ENCODE measurements at regions not wholly inside any gene's neighbourhood (a gene's known extent, or its start where the extent isn't known, plus 50 kb on each side); places are given as distances from the start of the nearest gene placed in this dataset.
"Not testable (repeated sequence)": the region's sequence is repeated elsewhere in the genome, so short reads cannot be mapped to it uniquely, and the experiment has no call there.

- DNase-seq (ENCODE audit: low read depth, low spot score) = no peak
- no peak for TF ChIP-seq CTCF (IDR thresholded peaks at IDR 0.05; ENCODE audit: insufficient read depth, low read length, missing control alignments)
- POLR2A ChIA-PET = no interaction called here
- CTCF ChIA-PET = interaction anchor here (1.0 to 2.1 kb wide), 5 partner anchors 28 to 154 kb away, joined by 3 to 13 read pairs (median 5); no protein-coding TSS in a partner anchor
- H3K4me3 ChIP-seq (ENCODE audit: low read depth, low read length) = no peak overlapping the region; the same call in 1 of the 2 replicates
These were observed 188.9 kb upstream of the RPS23 start for GRCh38 chr5:82466986-82467561.

- no peak for TF ChIP-seq CTCF (IDR thresholded peaks at IDR 0.05; ENCODE audit: insufficient read depth, low read length, missing control alignments)
- no peak for DNase-seq (ENCODE audit: low read depth, low spot score)
- CTCF ChIA-PET = no interaction called here
- no peak overlapping the region for H3K4me3 ChIP-seq (ENCODE audit: low read depth, low read length)
- POLR2A ChIA-PET = no interaction called here
These were observed 187.1 kb upstream of the RPS23 start for GRCh38 chr5:82465235-82465634.

GRCh38 chr5:82459626-82460025 is 181.5 kb upstream of the RPS23 start:
- no peak overlapping the region for H3K4me3 ChIP-seq (ENCODE audit: low read depth, low read length)
- no peak for DNase-seq (ENCODE audit: low read depth, low spot score)
- TF ChIP-seq CTCF (IDR thresholded peaks at IDR 0.05; ENCODE audit: insufficient read depth, low read length, missing control alignments) = no peak
- ChIA-PET CTCF (interaction anchor here (1.5 kb wide), 1 partner anchor 96 kb away, joined by 3 read pairs; no protein-coding TSS in a partner anchor), POLR2A (no interaction called here)

- DNase-seq (ENCODE audit: low read depth, low spot score); H3K4me3 ChIP-seq (ENCODE audit: low read depth, low read length); POLR2A ChIA-PET; CTCF ChIA-PET: not testable (repeated sequence)
These were observed 177.2 kb upstream of the RPS23 start for GRCh38 chr5:82455317-82455716.

- no peak overlapping the region for H3K4me3 ChIP-seq (ENCODE audit: low read depth, low read length)
- DNase-seq (ENCODE audit: low read depth, low spot score) = no peak
- no peak for TF ChIP-seq CTCF (IDR thresholded peaks at IDR 0.05; ENCODE audit: insufficient read depth, low read length, missing control alignments)
- CTCF ChIA-PET = no interaction called here
- POLR2A ChIA-PET = no interaction called here
These were observed 170.2 kb upstream of the RPS23 start for GRCh38 chr5:82448374-82448773.

- no peak for TF ChIP-seq CTCF (IDR thresholded peaks at IDR 0.05; ENCODE audit: insufficient read depth, low read length, missing control alignments)
- H3K4me3 ChIP-seq (ENCODE audit: low read depth, low read length) = no peak overlapping the region
- DNase-seq (ENCODE audit: low read depth, low spot score) = no peak
- ChIA-PET POLR2A (no interaction called here), CTCF (no interaction called here)
These were observed 169.8 kb upstream of the RPS23 start for GRCh38 chr5:82447913-82448312.

GRCh38 chr5:82446809-82447208 is 168.7 kb upstream of the RPS23 start:
- H3K4me3 ChIP-seq (ENCODE audit: low read depth, low read length) = no peak overlapping the region
- TF ChIP-seq CTCF (IDR thresholded peaks at IDR 0.05; ENCODE audit: insufficient read depth, low read length, missing control alignments) = no peak
- ChIA-PET POLR2A (no interaction called here), CTCF (interaction anchor here (1.0 kb wide), 1 partner anchor 983 kb away, joined by 3 read pairs; no protein-coding TSS in a partner anchor)
- no peak for DNase-seq (ENCODE audit: low read depth, low spot score)
